HFF-Myc (cell line): ENCODE measurements at regions not wholly inside any gene's neighbourhood (a gene's known extent, or its start where the extent isn't known, plus 50 kb on each side); places are given as distances from the start of the nearest gene placed in this dataset.

ENCODE experiments used
- DNase-seq: peaks from one replicate; pipeline ENCODE4 v3.0.0-alpha.2; 2011; ENCODE audit warnings: low read depth; ENCODE audit errors: extremely low read depth
- H3K4me3 ChIP-seq: replicated peaks from 2 replicates; pipeline ENCODE4 v1.5.1; 2011; ENCODE audit warnings: low read depth, mild to moderate bottlenecking, control low read depth, low read length
- CTCF ChIP-seq: IDR thresholded peaks from 2 replicates; pipeline ENCODE4 v1.5.1; 2012; ENCODE audit warnings: mild to moderate bottlenecking, low read depth, low read length, control low read depth; ENCODE audit errors: missing control alignments

GRCh38 chr10:36303896-36304295, 661.8 kb upstream of the FZD8 start:
- DNase-seq = no peak
- TF ChIP-seq CTCF = no peak
- H3K4me3 ChIP-seq = no peak overlapping the region

GRCh38 chr10:36302086-36302485, 660.0 kb upstream of the FZD8 start:
- no peak for TF ChIP-seq CTCF
- no peak overlapping the region for H3K4me3 ChIP-seq
- no peak for DNase-seq

GRCh38 chr10:36301539-36301938, 659.4 kb upstream of the FZD8 start:
- TF ChIP-seq CTCF = no peak
- H3K4me3 ChIP-seq = no peak overlapping the region
- DNase-seq = no peak

DNA sequence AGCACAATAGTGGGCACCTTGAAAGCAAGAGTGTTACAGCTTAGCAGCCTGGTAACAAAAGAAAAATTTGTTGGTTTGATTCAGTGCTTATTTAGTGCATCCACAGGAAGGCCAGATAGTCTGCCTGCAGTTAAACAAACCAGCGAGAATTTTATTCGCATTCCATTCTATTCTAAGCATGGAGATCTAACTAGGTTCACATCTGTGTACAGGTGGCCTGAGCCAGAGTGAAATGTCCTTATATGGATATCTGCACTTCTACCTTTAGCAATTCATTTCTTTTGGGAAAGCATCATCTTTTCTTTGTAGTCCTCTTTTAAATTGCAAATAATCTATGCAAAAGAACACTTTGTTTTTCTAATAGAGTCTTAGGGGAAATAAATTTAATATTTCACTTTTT, 659.0 kb upstream of the FZD8 start:
- no peak overlapping the region for H3K4me3 ChIP-seq
- DNase-seq = no peak
- TF ChIP-seq CTCF = no peak

DNA sequence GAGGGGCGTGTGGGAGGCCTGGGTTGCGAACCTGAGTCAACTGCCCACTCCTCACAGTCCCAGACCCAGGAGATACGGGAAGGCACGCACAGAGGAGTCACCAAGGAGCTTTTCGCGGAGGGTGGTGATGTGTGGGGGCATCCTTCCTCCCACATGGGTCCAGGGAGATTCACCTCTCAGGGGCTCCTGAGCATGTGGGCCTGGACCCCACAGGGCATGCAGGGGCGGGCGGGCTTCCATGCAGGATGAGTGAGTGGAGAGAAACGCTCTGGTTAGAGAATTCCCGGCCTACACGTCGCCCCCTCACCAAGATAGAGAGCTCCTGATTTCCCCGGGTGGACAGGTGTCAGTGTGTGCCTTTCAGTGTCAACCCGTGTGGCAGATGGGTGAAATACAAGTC, 641.7 kb upstream of the FZD8 start:
- no peak for TF ChIP-seq CTCF
- DNase-seq = no peak
- no peak overlapping the region for H3K4me3 ChIP-seq

DNA sequence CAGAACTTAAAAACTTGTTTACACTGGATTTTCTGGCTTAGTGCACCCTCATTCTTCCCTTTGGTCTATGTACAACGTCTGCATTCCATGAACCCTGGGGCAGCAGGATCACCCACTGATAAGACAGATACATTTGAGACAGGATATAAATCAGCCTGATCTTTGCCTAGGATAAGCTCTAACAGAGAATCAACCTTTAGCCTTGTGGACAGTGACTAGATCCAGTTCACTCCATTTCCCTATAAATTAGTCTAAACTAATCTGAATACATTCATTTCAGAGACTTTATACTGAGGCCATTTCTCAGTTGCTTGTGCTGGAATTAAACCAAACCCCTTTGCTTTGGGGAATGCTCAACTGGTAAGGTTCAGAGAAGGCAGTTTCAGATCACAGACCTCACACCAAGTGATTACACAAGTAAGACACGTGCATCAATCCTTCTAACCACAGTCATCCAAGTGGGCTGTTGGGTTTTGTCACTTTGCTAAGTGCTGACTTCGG, 639.8 kb upstream of the FZD8 start:
- H3K4me3 ChIP-seq = no peak overlapping the region
- no peak for TF ChIP-seq CTCF
- no peak for DNase-seq

GRCh38 chr10:36280890-36281499, 638.9 kb upstream of the FZD8 start:
- TF ChIP-seq CTCF = no peak
- DNase-seq = no peak
- no peak overlapping the region for H3K4me3 ChIP-seq
